NCI-H2029 treated with DMSO at 0.1 percent for 48 hours (cell line): ENCODE measurements at regions not wholly inside any gene's neighbourhood (a gene's known extent, or its start where the extent isn't known, plus 50 kb on each side); places are given as distances from the start of the nearest gene placed in this dataset.
"Not testable (repeated sequence)": the region's sequence is repeated elsewhere in the genome, so short reads cannot be mapped to it uniquely, and the experiment has no call there.

Experiments
- DNase-seq: peaks from one replicate; lab custom pipeline; 2025; lab: John Stamatoyannopoulos, UW

- DNase-seq = no peak
Observed at GRCh38 chr12:34406996-34407300, 384.7 kb downstream of the ALG10 start.

- DNase-seq = no peak
Observed at GRCh38 chr12:34407813-34408212, 385.5 kb downstream of the ALG10 start.

- DNase-seq = not testable (repeated sequence)
Observed at GRCh38 chr12:34431509-34431908, 409.2 kb downstream of the ALG10 start.
